Activated naive CD4-positive, alpha-beta T cell treated with anti-CD3 and anti-CD28 coated beads, Interleukin-2, amount 50 U/mL, for 72 hours (primary cell): ENCODE measurements at regions not wholly inside any gene's neighbourhood (a gene's known extent, or its start where the extent isn't known, plus 50 kb on each side); places are given as distances from the start of the nearest gene placed in this dataset.

ENCODE experiments used
- ATAC-seq, 2 donors: fragments of 150-1000 bp; cut with Tn5 transposase; 2 replicates each; pipeline ENCODE4 v1.10.0; 2021; ENCODE audit warnings: mild to moderate bottlenecking in 2 of 2, moderate library complexity in 2 of 2
- DNase-seq, 2 donors: peaks; one replicate each; pipeline ENCODE4 v3.0.0; 2021 to 2022; ENCODE audit warnings: low spot score in 2 of 2
- H3K27ac Mint-ChIP-seq, 2 donors: one replicate each; pipeline ENCODE4 v1.8.0; 2022; ENCODE audit warnings: mild to moderate bottlenecking in 2 of 2, mixed read lengths in 2 of 2
- H3K36me3 Mint-ChIP-seq, 2 donors: one replicate each; pipeline ENCODE4 v1.8.0; 2022; ENCODE audit warnings: mixed read lengths in 2 of 2
- H3K9me3 Mint-ChIP-seq, 2 donors: one replicate each; pipeline ENCODE4 v1.8.0; 2022; ENCODE audit warnings: mixed read lengths in 2 of 2

DNA sequence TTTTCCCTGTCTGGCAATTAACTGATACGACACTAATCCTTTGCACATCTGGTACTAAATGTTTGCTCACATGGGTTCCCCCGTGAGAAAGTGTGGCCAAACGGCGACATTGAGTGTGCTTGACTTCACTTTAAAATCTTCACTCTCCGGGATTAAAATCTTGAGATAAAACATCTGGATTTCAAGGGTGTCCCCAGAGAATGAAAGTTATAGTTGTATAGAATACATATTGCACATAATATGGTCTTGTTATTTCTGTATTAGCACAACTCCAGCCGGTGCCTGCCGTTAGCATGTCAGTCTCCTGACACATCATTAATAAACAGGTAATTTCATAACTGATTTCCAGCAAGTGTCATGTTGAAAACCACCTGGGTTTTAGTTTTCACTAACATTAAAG lies 749.0 kb upstream of the SOX9 start:
- H3K36me3 Mint-ChIP-seq: peaks cover 0 to 7% of the 10 kb centered on the region in 2 donors
- H3K9me3 Mint-ChIP-seq: peaks cover 5 to 8% of the 10 kb centered on the region in 2 donors
- no peak for DNase-seq
- ATAC-seq: no peak
- H3K27ac Mint-ChIP-seq: no peak overlapping the region

DNA sequence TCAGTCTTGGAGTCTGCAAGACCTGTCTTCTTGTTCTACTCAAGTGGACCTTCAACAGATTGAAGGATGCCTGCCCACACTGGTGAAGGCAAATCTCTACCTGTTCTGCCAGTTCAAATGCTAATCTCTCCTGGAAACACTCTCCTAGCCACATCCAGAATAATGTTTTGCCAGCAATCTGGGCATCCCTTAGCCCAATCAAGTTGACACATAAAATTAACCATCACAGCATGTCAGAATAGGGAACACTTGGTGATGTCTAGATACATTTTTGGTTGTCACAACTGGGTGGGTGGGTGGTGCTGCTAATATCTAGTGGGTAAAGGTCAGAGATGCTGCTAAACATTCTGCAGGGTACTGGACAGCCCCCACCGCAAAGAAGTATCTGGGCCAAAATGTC lies 744.9 kb upstream of the SOX9 start:
- H3K27ac Mint-ChIP-seq: no peak overlapping the region
- DNase-seq (no peak), ATAC-seq (no peak)
- no peaks in the 10 kb centered on the region for H3K36me3 Mint-ChIP-seq
- peaks cover 11 to 13% of the 10 kb centered on the region in 2 donors for H3K9me3 Mint-ChIP-seq

DNA sequence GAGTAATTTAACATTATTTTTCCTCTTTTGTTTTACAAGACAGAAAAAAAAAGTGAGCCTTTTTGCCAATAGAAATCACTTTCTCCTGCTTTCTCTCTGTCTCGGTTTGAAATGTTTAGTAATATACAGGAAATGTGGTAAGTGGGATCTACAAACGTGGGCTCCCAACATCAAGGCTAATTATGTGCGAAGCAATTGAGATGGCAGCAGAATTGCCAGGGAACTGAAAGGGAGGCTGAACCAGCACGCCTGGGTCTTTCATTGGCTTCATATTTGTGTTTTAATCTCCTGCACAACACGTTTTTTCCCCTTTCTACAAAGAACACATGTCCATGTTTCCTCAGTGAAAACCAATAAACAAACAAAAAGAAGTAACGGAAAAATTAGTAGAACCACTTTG lies 743.9 kb upstream of the SOX9 start:
- Mint-ChIP-seq H3K27ac (no peak overlapping the region), H3K36me3 (no peaks in the 10 kb centered on the region), H3K9me3 (peaks cover 10 to 11% of the 10 kb centered on the region in 2 donors)
- ATAC-seq (no peak), DNase-seq (no peak)

GRCh38 chr17:71378036-71378435 lies 742.8 kb upstream of the SOX9 start:
- peaks cover 11 to 16% of the 10 kb centered on the region in 2 donors for H3K9me3 Mint-ChIP-seq
- no peak for ATAC-seq
- H3K27ac Mint-ChIP-seq: no peak overlapping the region

DNA sequence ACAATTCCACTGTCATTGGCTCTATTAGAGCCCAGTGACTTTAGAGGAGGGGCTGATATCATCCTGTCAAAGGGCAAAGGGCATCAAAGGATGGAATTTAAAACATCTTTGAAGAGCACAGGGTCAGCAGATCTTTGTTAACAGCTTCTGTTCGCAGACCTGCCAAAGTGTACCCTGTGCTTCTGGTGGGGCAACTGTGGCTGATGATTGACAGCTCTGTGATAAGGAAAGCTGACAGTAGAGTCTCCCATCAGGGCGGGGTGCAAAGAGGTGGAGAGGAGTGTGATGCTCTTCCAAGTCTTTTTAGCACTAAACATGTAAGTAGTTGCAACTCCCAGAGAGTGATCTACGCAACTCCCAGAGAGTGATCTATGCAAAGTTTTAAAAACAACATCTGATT lies 742.1 kb upstream of the SOX9 start:
- Mint-ChIP-seq H3K9me3 (peaks cover 11 to 16% of the 10 kb centered on the region in 2 donors), H3K36me3 (no peaks in the 10 kb centered on the region), H3K27ac (no peak overlapping the region)
- DNase-seq: no peak
- ATAC-seq: no peak

More at GRCh38 chr17:71378036-71378435, 742.8 kb upstream of the SOX9 start:
- no peaks in the 10 kb centered on the region for H3K36me3 Mint-ChIP-seq
- DNase-seq: no peak

DNA sequence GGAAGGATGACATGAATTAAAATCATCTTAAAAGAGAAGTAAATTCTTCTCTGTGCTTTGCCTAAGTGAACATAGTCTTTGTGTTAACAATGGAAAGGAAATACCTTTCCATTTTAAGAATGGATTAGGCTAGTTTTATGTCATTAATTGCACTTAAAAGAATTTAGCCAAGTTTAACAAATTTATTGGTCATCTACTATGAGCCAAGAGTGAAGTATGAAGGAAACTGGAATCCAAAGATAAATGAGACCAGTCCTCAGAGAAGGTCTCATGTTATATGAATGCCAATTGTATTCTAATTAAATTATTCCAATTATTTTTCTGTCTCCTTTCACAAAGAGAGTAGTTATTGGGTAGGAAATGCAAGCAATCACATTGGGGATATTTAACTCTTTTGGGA lies 741.3 kb upstream of the SOX9 start:
- no peaks in the 10 kb centered on the region for H3K36me3 Mint-ChIP-seq
- H3K27ac Mint-ChIP-seq: no peak overlapping the region
- DNase-seq (no peak), ATAC-seq (no peak)
- H3K9me3 Mint-ChIP-seq: peaks cover 11 to 16% of the 10 kb centered on the region in 2 donors

- Mint-ChIP-seq H3K36me3 (no peaks in the 10 kb centered on the region), H3K9me3 (peaks cover 11 to 16% of the 10 kb centered on the region in 2 donors), H3K27ac (no peak overlapping the region)
- no peak for ATAC-seq
- DNase-seq: no peak
Measured at GRCh38 chr17:71380535-71380934, 740.3 kb upstream of the SOX9 start.

DNA sequence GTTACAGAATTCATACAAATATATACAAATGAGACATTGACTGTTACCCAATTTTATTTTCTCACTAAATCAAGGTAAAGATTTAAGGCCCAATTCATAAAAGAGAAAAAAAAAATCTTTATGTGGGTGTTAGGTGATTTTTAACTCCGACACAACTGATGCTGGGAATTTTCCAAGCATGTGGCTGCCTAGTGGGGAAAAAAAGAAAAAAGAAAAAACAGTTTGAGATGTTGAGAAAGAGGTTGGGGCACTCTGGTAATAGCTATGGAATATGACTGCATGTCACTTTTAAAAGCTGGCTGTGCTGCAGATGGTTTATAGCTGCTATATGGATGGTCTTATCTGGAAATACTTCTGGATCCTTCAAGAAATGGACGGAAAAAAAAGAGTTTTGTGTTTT lies 739.9 kb upstream of the SOX9 start:
- no peaks in the 10 kb centered on the region for H3K36me3 Mint-ChIP-seq
- H3K9me3 Mint-ChIP-seq: peaks cover 11 to 16% of the 10 kb centered on the region in 2 donors
- DNase-seq (no peak), ATAC-seq (no peak)
- H3K27ac Mint-ChIP-seq: no peak overlapping the region

DNA sequence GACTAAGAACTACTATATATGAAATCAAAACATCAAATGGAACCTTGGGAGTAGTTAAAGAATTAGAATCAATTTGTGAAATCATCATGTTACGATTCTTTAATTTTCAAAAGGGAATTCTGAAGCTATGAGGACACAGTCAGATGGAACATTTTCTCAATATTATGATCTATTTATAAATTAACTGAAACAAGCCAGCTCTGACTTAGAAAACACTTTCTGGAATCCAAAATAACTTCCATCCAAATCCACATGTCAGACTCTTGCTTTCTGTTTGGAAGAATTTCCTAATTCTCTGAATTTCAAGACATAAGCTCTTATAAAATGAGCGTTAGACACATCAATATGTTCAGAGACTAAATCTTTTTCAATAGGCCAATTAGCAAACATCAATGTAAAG lies 737.7 kb upstream of the SOX9 start:
- H3K36me3 Mint-ChIP-seq: no peaks in the 10 kb centered on the region
- H3K27ac Mint-ChIP-seq: no peak overlapping the region
- H3K9me3 Mint-ChIP-seq: peaks cover 11 to 14% of the 10 kb centered on the region in 2 donors
- ATAC-seq (no peak), DNase-seq (no peak)

- H3K27ac Mint-ChIP-seq: no peak overlapping the region
Measured at GRCh38 chr17:71387456-71387855, 733.4 kb upstream of the SOX9 start.

GRCh38 chr17:71392715-71393567 lies 727.9 kb upstream of the SOX9 start:
- H3K27ac Mint-ChIP-seq: no peak overlapping the region
- no peak for DNase-seq
- H3K9me3 Mint-ChIP-seq: peaks cover 8 to 22% of the 10 kb centered on the region in 2 donors
- H3K36me3 Mint-ChIP-seq: peaks cover 6 to 9% of the 10 kb centered on the region in 2 donors
- ATAC-seq: no peak

More at GRCh38 chr17:71387456-71387855, 733.4 kb upstream of the SOX9 start:
- DNase-seq (no peak), ATAC-seq (no peak)
- peaks cover 9 to 21% of the 10 kb centered on the region in 2 donors for H3K9me3 Mint-ChIP-seq
- H3K36me3 Mint-ChIP-seq: peaks cover 5 to 6% of the 10 kb centered on the region in 2 donors

DNA sequence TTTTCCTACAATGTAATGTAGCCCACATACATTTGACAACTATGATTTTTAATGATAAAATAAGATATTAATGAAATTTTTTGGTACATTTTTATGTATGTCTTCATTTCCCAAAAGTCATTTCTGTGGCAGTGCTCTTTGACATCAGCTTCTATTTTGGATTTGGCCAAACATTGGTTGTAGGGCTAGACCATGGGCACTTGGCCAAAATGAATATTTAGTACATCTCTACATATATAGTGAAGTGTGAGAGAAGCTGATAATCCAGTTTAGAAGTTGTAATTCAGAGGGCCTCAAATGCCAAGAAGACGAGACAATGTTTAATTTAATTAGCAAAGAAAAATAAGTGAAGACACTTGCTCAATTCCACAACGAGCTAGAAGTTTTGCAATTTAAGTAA lies 724.9 kb upstream of the SOX9 start:
- ATAC-seq: no peak
- H3K36me3 Mint-ChIP-seq: peaks cover 0 to 4% of the 10 kb centered on the region in 2 donors
- no peak overlapping the region for H3K27ac Mint-ChIP-seq
- no peak for DNase-seq
- H3K9me3 Mint-ChIP-seq: peaks cover 4 to 10% of the 10 kb centered on the region in 2 donors

DNA sequence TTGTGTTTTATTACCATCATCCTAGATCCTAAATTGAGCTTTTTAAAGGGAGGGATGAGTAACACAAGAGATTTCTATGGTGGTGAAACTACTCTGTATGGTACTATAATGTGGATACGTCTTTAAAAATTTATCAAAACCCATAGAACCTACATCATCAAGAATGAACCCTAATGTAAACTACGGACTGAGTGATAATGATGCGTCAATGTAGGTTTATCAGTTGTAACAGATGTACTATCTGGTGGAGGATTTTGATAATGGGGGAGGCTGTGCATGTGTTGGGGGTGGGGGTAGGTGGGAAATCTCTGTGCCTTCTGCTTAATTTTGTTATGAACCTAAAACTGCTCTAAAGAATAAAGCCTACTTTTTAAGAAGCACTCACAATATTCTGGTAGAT lies 724.1 kb upstream of the SOX9 start:
- H3K36me3 Mint-ChIP-seq: peaks cover 0 to 4% of the 10 kb centered on the region in 2 donors
- H3K27ac Mint-ChIP-seq: no peak overlapping the region
- H3K9me3 Mint-ChIP-seq: peaks cover 9 to 14% of the 10 kb centered on the region in 2 donors
- no peak for DNase-seq
- no peak for ATAC-seq

GRCh38 chr17:71398025-71398424 lies 722.8 kb upstream of the SOX9 start:
- Mint-ChIP-seq H3K27ac (no peak overlapping the region), H3K36me3 (peaks cover 0 to 4% of the 10 kb centered on the region in 2 donors), H3K9me3 (peaks cover 9 to 11% of the 10 kb centered on the region in 2 donors)
- ATAC-seq: no peak
- no peak for DNase-seq

DNA sequence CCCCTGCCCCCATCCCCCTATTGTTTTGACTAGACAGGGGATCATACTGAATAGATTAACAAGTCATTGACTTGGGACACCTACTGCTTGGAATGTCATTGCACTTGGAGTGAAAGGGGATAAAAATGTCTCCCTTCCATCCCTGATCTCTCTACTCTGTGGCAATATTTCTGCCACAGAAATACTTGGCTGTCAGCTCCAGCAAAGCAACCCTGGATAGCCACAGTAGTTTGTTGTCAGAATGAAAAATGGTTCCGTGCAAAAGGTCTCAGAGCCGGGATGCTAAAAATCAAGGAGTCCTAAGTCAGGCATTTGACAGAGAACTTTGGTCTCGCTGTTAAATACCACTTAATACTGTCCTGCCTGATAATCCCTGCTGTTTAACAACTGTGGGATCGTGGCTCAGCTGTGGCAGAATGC lies 722.0 kb upstream of the SOX9 start:
- DNase-seq: no peak
- H3K9me3 Mint-ChIP-seq: peaks cover 11 to 13% of the 10 kb centered on the region in 2 donors
- no peak for ATAC-seq
- H3K36me3 Mint-ChIP-seq: peaks cover 0 to 11% of the 10 kb centered on the region in 2 donors
- H3K27ac Mint-ChIP-seq: no peak overlapping the region

GRCh38 chr17:71399221-71399620 lies 721.6 kb upstream of the SOX9 start:
- DNase-seq: no peak
- no peak for ATAC-seq
- Mint-ChIP-seq H3K27ac (no peak overlapping the region), H3K9me3 (peaks cover 11 to 17% of the 10 kb centered on the region in 2 donors), H3K36me3 (peaks cover 0 to 11% of the 10 kb centered on the region in 2 donors)

- DNase-seq (no peak), ATAC-seq (no peak)
- H3K9me3 Mint-ChIP-seq: peaks cover 11 to 17% of the 10 kb centered on the region in 2 donors
- peaks cover 0 to 11% of the 10 kb centered on the region in 2 donors for H3K36me3 Mint-ChIP-seq
- H3K27ac Mint-ChIP-seq: no peak overlapping the region
Measured at GRCh38 chr17:71399649-71400048, 721.2 kb upstream of the SOX9 start.

- DNase-seq (no peak), ATAC-seq (no peak)
- peaks cover 7 to 12% of the 10 kb centered on the region in 2 donors for H3K9me3 Mint-ChIP-seq
- H3K27ac Mint-ChIP-seq: no peak overlapping the region
- H3K36me3 Mint-ChIP-seq: peaks cover 0 to 7% of the 10 kb centered on the region in 2 donors
Measured at GRCh38 chr17:71402007-71402406, 718.8 kb upstream of the SOX9 start.
